AG10803 (cell line): ENCODE measurements at regions not wholly inside any gene's neighbourhood (a gene's known extent, or its start where the extent isn't known, plus 50 kb on each side); places are given as distances from the start of the nearest gene placed in this dataset.
"Not testable (repeated sequence)": the region's sequence is repeated elsewhere in the genome, so short reads cannot be mapped to it uniquely, and the experiment has no call there.

ENCODE experiments used
- DNase-seq: peaks from one replicate; pipeline ENCODE4 v3.0.0; 2010; ENCODE audit warnings: low read depth
- H3K4me3 ChIP-seq: 2 replicates; pipeline ENCODE4 v1.5.1; 2011; ENCODE audit warnings: mild to moderate bottlenecking, low read length, control low read depth
- TF ChIP-seq, protein P1 (sequence below): conservative IDR thresholded peaks from 2 replicates; pipeline ENCODE4 v1.5.1; 2011; ENCODE audit warnings: mild to moderate bottlenecking, low read length, control low read depth, inconsistent platforms

DNA sequence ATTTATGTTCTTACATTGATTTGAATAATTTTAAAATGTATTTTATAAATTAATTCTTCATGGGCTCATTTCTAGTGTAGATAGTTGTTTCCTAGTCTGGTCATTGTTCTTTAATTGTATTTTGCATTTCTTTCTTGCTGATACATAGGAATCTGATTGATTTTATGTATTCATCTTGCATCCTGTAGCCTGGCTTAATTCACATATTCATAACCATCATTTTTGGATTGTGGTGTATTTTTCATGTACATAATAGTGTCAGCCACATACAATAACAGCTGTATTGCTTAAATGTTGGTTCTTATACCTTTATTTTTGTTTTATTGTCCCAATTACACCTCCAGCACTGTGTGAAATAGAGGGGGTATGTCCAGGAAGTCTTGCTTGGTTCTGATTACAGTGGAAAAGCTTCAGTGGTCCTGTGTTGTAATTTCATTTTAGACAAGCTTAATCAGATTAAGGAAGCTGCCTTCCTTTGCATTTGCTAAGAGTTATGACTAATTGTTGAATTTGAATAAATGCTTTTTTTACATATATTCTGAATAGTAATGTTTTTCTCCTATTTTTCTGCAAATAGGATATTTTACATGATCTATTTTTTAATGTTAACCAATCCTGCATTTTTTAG is 103.7 kb downstream of the USP22 start:
- no peak overlapping the region for H3K4me3 ChIP-seq
- DNase-seq, result no peak
- TF ChIP-seq, protein P1, sequence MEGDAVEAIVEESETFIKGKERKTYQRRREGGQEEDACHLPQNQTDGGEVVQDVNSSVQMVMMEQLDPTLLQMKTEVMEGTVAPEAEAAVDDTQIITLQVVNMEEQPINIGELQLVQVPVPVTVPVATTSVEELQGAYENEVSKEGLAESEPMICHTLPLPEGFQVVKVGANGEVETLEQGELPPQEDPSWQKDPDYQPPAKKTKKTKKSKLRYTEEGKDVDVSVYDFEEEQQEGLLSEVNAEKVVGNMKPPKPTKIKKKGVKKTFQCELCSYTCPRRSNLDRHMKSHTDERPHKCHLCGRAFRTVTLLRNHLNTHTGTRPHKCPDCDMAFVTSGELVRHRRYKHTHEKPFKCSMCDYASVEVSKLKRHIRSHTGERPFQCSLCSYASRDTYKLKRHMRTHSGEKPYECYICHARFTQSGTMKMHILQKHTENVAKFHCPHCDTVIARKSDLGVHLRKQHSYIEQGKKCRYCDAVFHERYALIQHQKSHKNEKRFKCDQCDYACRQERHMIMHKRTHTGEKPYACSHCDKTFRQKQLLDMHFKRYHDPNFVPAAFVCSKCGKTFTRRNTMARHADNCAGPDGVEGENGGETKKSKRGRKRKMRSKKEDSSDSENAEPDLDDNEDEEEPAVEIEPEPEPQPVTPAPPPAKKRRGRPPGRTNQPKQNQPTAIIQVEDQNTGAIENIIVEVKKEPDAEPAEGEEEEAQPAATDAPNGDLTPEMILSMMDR, result no peak

GRCh38 chr17:20941872-20942271 is 100.9 kb downstream of the USP22 start:
- no peak for DNase-seq
- TF ChIP-seq, protein P1, result no peak
- H3K4me3 ChIP-seq, result no peak overlapping the region

DNA sequence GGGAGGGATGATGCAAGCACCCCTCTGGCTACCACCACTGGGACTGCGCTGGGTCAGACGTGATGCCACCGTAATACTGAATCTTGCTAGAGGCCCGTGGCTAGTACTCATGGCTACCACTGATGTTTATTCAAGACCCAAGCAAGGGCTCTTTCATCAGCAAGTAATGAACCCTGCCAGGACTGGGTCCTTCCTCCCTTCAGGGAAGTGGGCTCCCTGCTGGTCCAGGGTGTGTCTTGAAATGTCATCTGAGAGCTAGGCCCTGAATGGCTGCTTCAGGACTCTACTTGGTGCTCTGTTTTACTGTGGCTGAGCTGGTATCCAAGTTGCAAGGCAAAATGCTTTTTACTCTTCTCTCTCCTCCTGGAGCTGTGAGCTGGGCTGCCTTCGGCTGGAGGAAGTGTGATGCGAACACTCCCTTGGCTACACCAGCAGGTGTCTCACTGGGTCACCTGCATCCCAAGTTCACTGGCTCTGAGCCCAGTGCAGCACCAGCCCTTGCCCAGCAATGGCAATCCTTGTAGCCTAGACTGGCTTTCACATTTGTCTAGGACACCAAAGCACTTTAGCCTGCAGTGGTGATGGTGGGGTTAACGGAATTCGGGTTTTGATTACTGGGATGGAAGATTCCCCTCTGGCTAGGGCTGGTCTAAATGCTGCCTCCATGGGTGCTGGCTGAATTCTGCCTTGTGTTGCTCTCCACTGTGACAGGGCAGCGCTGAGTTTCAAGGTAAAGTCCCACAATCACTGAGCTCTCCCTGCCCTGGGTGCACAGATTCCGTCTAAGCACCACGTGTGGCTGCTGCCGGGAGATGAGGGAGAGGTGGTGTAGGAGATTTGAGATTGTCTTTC is 98.6 kb downstream of the USP22 start:
- TF ChIP-seq, protein P1, result no peak
- no peak overlapping the region for H3K4me3 ChIP-seq
- DNase-seq, result no peak

DNA sequence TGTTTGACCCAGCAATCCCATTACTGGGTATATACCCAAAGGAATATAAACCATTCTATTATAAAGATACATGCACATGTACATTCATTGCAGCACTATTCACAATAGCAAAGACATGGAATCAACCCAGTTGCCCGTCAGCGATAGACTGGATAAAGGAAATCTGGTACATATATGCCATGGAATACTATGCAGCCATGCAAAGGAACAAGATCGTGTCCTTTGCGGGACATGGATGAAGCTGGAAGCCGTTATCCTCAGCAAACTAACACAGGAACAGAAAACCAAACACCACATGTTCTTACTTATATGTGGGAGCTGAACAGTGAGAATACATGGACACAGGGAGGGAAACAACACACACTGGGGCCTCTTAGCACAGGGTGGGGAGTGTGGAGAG is 95.1 kb downstream of the USP22 start:
- H3K4me3 ChIP-seq, DNase-seq: not testable (repeated sequence)

DNA sequence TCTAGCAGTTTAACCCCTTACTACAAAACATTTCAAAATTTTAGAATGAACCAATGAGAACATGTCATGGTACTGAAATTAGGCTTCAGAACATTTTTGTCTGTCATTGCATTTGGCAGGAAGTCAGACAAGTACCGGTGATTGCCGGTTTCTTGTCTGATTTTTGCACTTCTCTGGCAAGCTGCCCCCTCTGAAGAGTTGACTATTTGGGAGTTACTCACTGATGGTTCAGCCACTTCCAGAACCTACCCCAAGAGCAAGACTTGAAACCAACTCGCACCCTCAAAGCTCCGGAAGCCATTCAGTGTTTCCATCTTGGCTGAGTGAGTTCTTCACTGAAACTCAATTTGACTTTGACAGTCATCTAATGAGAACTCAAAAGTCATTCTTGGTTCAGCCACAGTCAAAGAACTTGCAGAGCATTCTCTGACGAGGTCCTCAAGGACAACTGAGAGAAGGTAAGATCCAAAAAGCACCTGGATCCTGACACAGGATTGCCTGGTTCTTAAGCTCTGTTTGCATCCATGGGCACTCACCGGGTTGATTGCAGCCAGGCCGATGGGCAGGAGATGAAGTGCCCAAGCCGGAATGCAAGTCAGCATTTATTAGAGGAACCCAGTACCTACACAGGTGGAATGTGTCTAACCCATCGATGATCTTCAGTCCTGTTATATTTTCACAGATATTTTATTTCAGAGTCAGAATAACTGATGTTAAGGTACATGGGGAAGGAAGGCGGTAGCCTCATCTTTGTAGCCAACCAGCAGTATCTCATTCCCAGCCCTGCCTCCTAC is 93.6 kb downstream of the USP22 start:
- DNase-seq, result no peak
- TF ChIP-seq, protein P1, result no peak
- H3K4me3 ChIP-seq, result no peak overlapping the region
